AG10803 (cell line): ENCODE measurements at regions not wholly inside any gene's neighbourhood (a gene's known extent, or its start where the extent isn't known, plus 50 kb on each side); places are given as distances from the start of the nearest gene placed in this dataset.

ENCODE experiments used
- DNase-seq: peaks from one replicate; pipeline ENCODE4 v3.0.0; 2010; ENCODE audit warnings: low read depth
- H3K4me3 ChIP-seq: 2 replicates; pipeline ENCODE4 v1.5.1; 2011; ENCODE audit warnings: mild to moderate bottlenecking, low read length, control low read depth
- TF ChIP-seq, protein P1 (sequence below): conservative IDR thresholded peaks from 2 replicates; pipeline ENCODE4 v1.5.1; 2011; ENCODE audit warnings: mild to moderate bottlenecking, low read length, control low read depth, inconsistent platforms

DNA sequence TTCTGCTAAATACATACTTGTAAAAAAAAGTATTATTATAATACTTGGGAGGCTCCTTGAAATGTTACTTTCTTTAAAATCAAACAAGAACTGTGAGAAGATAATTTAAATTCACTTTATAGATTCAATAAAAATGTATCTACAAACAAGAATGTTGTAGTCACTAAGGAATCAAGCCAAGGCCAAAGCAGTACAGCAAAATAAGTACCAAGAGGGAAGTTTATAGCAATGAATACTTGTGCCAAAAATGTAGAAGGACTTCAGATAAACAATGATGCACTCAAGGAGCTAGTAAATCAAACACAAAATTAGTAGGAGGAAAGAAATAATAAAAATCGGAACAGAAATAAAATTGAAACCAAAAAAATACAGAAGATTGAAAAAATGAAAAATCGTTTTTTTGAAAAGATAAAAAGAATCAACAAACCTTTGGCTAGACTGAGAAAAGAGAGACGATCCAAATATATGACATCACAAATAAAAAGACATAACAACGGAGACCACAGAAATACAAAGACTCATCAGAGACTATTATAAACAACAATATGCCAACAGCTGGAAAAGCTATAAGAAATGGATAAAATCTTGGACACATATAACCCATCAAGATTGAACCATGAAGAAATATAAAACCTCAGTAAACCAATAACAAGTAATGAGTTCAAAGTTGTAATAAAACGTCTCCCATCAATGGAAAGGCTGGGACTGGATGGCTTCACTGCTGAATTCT, 286.0 kb upstream of the TMEM229A start:
- TF ChIP-seq, protein P1, sequence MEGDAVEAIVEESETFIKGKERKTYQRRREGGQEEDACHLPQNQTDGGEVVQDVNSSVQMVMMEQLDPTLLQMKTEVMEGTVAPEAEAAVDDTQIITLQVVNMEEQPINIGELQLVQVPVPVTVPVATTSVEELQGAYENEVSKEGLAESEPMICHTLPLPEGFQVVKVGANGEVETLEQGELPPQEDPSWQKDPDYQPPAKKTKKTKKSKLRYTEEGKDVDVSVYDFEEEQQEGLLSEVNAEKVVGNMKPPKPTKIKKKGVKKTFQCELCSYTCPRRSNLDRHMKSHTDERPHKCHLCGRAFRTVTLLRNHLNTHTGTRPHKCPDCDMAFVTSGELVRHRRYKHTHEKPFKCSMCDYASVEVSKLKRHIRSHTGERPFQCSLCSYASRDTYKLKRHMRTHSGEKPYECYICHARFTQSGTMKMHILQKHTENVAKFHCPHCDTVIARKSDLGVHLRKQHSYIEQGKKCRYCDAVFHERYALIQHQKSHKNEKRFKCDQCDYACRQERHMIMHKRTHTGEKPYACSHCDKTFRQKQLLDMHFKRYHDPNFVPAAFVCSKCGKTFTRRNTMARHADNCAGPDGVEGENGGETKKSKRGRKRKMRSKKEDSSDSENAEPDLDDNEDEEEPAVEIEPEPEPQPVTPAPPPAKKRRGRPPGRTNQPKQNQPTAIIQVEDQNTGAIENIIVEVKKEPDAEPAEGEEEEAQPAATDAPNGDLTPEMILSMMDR = no peak
- no peak overlapping the region for H3K4me3 ChIP-seq
- DNase-seq = no peak

DNA sequence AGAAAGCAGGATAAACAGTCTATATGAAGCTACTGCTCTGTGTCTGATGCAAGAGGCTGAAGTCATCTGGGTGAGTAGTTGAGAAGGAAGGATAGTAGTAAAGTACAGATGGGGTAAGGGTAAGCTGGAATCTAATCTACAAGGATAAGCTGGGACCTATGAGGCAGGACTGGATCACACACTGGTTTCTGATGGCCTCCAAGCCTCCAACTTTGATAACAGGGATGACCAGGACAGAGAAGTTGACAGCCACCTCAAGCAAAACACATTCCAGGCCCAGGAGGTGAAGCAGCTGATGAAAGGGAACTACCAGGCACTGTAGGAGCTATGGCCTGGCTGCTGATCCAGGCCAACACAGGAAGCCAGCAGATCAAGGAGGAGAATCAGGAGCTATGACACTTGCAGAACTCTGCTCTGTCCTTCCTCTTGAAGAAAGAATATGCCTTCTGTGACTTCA, 278.1 kb upstream of the TMEM229A start:
- TF ChIP-seq, protein P1 = no peak
- DNase-seq = no peak
- H3K4me3 ChIP-seq = no peak overlapping the region

DNA sequence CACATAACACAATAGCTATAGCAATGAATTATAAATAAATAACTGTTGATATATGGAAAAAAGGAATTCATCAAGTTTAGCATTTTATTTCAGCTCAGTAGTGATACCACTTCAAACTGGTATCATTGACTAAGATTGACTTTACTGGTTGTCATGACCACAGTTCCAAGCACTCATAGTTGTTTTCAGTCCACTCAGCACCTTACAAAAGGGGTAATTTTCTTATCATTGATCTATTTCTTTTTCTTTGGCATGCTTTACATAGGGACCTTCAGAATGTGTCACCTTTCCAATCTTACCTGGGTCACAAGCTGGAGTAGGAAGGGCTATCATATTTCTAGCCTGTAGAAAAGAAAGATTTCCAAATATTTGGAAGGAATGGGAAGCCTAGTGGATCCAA, 275.5 kb upstream of the TMEM229A start:
- DNase-seq = no peak
- TF ChIP-seq, protein P1 = no peak
- no peak overlapping the region for H3K4me3 ChIP-seq

DNA sequence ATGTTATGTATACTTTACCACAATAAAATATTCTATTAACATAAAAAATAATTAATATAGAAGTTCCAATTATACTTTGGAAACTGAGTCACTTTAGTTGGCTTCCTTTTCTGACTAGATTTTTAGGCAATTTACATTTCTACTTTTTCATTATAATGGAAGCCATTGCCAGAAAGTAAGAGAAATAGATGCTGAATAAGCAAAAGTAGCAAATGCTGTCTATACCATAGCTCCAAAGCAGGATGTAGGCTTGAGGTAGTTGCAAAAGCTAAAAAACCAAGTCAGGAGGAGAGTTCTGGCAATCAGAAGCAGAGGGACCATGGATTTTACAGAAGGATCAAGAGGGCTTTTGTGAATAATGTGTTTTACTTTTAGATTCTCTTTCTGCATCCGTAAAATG, 262.4 kb upstream of the TMEM229A start:
- no peak for DNase-seq
- TF ChIP-seq, protein P1 = no peak
- no peak overlapping the region for H3K4me3 ChIP-seq

DNA sequence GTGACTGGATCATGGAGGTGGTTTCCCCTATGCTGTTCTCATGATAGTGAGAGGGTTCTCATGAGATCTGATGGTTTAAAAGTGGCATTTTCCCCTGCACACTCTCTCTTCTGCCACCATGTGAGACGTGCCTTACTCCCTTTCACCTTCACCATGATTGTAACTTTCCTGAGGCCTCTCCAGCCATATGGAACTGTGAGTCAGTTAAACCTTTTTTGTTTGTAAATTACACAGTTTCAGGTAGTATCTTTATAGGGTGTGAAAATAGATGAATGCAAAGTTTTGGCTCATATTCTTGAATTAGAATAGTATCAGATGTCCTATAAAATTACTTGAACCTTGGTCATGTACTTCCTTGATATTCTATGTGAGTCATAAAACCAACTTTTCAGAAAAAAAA, 252.1 kb upstream of the TMEM229A start:
- no peak for DNase-seq
- no peak overlapping the region for H3K4me3 ChIP-seq
- TF ChIP-seq, protein P1 = no peak

DNA sequence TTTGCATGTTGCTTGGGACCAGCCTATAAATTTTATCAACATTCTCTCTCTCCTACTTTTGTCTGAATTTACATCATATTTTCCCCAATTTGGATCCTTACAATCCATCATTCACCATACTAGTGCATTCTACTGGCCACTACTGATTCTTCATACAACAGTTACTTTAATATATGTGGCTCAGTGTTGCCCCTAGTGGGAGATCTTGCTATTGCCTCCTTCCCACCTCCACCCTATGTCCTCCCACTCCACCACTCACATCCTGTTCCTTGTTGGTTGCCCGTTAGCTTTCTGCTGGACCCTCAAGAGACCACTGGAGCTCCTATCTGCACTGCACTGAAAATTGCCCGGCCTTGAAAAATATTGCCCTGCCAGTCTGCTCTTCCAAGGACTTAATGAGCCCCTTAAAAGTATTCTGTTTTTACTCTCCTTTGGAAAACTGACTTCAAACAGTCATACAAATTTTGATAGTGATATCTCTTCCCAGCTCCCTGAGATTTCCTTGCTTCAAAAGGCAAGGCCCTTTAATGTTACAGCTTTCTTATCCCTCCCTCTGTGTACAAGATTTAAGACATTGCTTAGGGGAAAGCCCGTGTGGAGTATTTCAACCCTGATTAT, 243.2 kb upstream of the TMEM229A start:
- DNase-seq = no peak

More for the DNA sequence above, 243.2 kb upstream of the TMEM229A start:
- TF ChIP-seq, protein P1 = peak; percentile 23
- H3K4me3 ChIP-seq = no peak overlapping the region
